Gastroesophageal sphincter (tissue), 3 donors: ENCODE measurements at regions not wholly inside any gene's neighbourhood (a gene's known extent, or its start where the extent isn't known, plus 50 kb on each side); places are given as distances from the start of the nearest gene placed in this dataset.

Source experiments
- POLR2A ChIP-seq, 2 donors: fragments of 450-650 bp; IDR thresholded peaks; one replicate each; pipeline ENCODE4 v1.6.1; 2017; ENCODE audit warnings: antibody characterized with exemption in 2 of 2, mild to moderate bottlenecking in 2 of 2, moderate library complexity in 1 of 2
- POLR2AphosphoS5 ChIP-seq: sonication (generic); formaldehyde crosslinking; IDR thresholded peaks from one replicate; pipeline ENCODE4 v1.6.1; 2017; ENCODE audit warnings: antibody characterized with exemption
- TF ChIP-seq, protein P1 (sequence below), 4 experiments: fragments of 200-600 bp in 2 of 4; fragments of 450-650 bp in 2 of 4; sonication (generic) in 1 of 4; IDR thresholded peaks; one replicate each; pipeline ENCODE4 v1.5.1; 2017 to 2019; ENCODE audit warnings: antibody characterized with exemption in 4 of 4, mild to moderate bottlenecking in 2 of 4, moderate library complexity in 2 of 4

DNA sequence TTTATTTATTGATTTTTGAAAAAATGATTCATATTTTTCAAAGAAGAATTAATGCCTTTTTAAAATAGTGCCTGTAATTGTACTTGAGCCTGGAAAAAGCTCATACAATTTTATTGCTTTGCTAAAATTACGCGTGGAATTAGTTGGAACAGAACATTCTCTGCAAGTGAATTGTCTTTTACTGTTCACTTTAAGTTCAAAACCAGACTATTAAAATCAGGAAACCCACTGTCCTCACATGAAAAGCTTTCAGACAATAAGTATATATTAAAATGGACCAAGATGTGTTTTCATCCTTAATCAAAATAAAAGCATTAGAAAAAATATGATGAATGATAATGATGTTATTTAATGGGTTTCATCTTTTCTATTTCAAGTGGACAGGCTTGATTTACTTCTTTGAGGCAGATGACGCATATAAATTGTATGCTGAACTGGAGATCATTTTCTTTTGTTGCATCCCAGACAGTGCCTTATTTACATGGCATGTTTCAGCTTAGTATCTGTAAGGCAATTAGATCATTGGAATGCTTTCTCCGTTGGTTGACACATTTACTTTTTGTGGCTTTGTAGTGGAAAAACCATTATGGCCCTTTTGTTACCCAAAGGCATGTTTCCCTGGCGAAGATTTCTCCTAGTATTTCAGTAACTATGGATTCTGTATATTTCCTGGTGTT is 299.0 kb upstream of the MAGEC2 start:
- TF ChIP-seq, protein P1, sequence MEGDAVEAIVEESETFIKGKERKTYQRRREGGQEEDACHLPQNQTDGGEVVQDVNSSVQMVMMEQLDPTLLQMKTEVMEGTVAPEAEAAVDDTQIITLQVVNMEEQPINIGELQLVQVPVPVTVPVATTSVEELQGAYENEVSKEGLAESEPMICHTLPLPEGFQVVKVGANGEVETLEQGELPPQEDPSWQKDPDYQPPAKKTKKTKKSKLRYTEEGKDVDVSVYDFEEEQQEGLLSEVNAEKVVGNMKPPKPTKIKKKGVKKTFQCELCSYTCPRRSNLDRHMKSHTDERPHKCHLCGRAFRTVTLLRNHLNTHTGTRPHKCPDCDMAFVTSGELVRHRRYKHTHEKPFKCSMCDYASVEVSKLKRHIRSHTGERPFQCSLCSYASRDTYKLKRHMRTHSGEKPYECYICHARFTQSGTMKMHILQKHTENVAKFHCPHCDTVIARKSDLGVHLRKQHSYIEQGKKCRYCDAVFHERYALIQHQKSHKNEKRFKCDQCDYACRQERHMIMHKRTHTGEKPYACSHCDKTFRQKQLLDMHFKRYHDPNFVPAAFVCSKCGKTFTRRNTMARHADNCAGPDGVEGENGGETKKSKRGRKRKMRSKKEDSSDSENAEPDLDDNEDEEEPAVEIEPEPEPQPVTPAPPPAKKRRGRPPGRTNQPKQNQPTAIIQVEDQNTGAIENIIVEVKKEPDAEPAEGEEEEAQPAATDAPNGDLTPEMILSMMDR (IDR thresholded peaks at IDR 0.05) = no peak
- TF ChIP-seq POLR2A (IDR thresholded peaks at IDR 0.05) = no peak
- TF ChIP-seq POLR2AphosphoS5 = no peak
